ENCODE measurements at regions not wholly inside any gene's neighbourhood (a gene's known extent, or its start where the extent isn't known, plus 50 kb on each side); places are given as distances from the start of the nearest gene placed in this dataset.
"Not testable (repeated sequence)": the region's sequence is repeated elsewhere in the genome, so short reads cannot be mapped to it uniquely, and the experiment has no call there.

GRCh38 chr2:17202628-17203027 is 315.6 kb downstream of the RAD51AP2 start:
- H3K4me3 ChIP-seq (replicated peaks in 1 of 2; ENCODE audit: low read depth in 1 of 2, low read length in 2 of 2); H4K20me1 ChIP-seq (ENCODE audit: insufficient read depth); ATAC-seq; H3K79me2 ChIP-seq (ENCODE audit: insufficient read depth, low read length); H2AFZ ChIP-seq (ENCODE audit: low read depth, low read length, poor library complexity, severe bottlenecking); H3K9ac ChIP-seq (ENCODE audit: low read length); BruUV-seq (replicated peaks); H3K9me2 ChIP-seq (ENCODE audit: insufficient read depth); RAD21 ChIA-PET (ENCODE audit: low non-redundant PET in 1 of 2, low total read pairs in 2 of 2, uncharacterized antibody in 2 of 2, unreplicated experiment in 2 of 2); intact Hi-C loops (cut with micrococcal nuclease); H3K4me1 ChIP-seq (ENCODE audit: control insufficient read depth in 1 of 2, insufficient read depth in 2 of 2, low read length in 2 of 2); H3K9me3 ChIP-seq (ENCODE audit: control insufficient read depth in 1 of 2, insufficient read depth in 1 of 2, low read depth in 1 of 2, low read length in 2 of 2); H3K4me2 ChIP-seq (ENCODE audit: low read length); CTCF ChIA-PET; DNase-seq (ENCODE audit: low read depth, low spot score); H3K36me3 ChIP-seq (ENCODE audit: control insufficient read depth in 1 of 2, insufficient read depth in 2 of 2, low read length in 2 of 2); H3K27ac ChIP-seq (ENCODE audit: low read depth, low read length); POLR2A ChIA-PET: not testable (repeated sequence)
- H3K27me3 ChIP-seq (ENCODE audit: insufficient read depth, low read length) = peaks cover 12% of the 10 kb centered on the region

DNA sequence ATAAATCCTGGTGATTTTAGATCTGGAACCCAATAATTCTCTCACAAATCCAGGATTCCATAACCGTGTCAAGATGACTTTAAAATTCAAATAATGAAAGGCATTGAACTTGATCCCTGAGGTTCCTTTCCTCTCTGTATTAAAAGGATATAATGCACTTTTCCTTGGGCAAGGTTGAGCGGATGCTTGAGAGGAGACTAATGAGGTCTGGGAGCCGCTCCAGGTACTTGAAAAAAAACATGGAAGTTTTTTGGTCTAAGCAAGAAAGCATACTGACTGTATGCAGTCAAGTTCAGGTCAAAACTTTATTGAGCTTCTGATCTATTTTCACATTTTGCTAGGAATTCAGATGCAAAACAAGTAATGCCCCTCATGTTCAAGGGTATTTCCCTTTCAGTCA is 318.5 kb downstream of the RAD51AP2 start:
- ATAC-seq (no peak), DNase-seq (ENCODE audit: low read depth, low spot score) (no peak)
- H3K36me3 ChIP-seq (ENCODE audit: control insufficient read depth in 1 of 2, insufficient read depth in 2 of 2, low read length in 2 of 2) = no peaks in the 10 kb centered on the region
- H4K20me1 ChIP-seq (ENCODE audit: insufficient read depth) = no peaks in the 10 kb centered on the region
- H3K9me2 ChIP-seq (ENCODE audit: insufficient read depth) = no peaks in the 10 kb centered on the region
- CTCF ChIA-PET = no interaction called here
- no peak overlapping the region for H3K27ac ChIP-seq (ENCODE audit: low read depth, low read length)
- no peak overlapping the region for H3K9ac ChIP-seq (ENCODE audit: low read length)
- no peaks in the 10 kb centered on the region for H3K4me1 ChIP-seq (ENCODE audit: control insufficient read depth in 1 of 2, insufficient read depth in 2 of 2, low read length in 2 of 2)
- H2AFZ ChIP-seq (ENCODE audit: low read depth, low read length, poor library complexity, severe bottlenecking) = no peak overlapping the region
- no peak overlapping the region for H3K4me2 ChIP-seq (ENCODE audit: low read length)
- intact Hi-C loops (cut with micrococcal nuclease) = no loop called here
- TF ChIP-seq ZBTB33 (IDR thresholded peaks at IDR 0.05; ENCODE audit: extremely low read depth, insufficient replicate concordance, low read length) (no peak), RAD21 (IDR thresholded peaks at IDR 0.05; ENCODE audit: low read depth) (no peak), SIN3A (IDR thresholded peaks at IDR 0.05; ENCODE audit: low read depth) (no peak), TCF7L2 (IDR thresholded peaks at IDR 0.05; ENCODE audit: borderline replicate concordance, extremely low read depth, insufficient read depth, insufficient read length) (no peak), ZFX (IDR thresholded peaks at IDR 0.05) (no peak), ATF3 (IDR thresholded peaks at IDR 0.05) (no peak), EZH2 (IDR thresholded peaks at IDR 0.05) (no peak), ELF1 (IDR thresholded peaks at IDR 0.05; ENCODE audit: borderline replicate concordance, low read depth) (no peak), EGR1 (IDR thresholded peaks at IDR 0.05; ENCODE audit: low read depth) (no peak), CBX3 (IDR thresholded peaks at IDR 0.05; ENCODE audit: low read depth) (no peak), POLR2AphosphoS5 (IDR thresholded peaks at IDR 0.05; ENCODE audit: low read depth, low read length) (no peak), ZNF274 (IDR thresholded peaks at IDR 0.05; ENCODE audit: low read depth, low read length) (no peak), EZH2phosphoT487 (IDR thresholded peaks at IDR 0.05; ENCODE audit: borderline replicate concordance) (no peak), SP1 (IDR thresholded peaks at IDR 0.05; ENCODE audit: low read depth) (no peak), YY1 (IDR thresholded peaks at IDR 0.05; ENCODE audit: extremely low read depth, insufficient replicate concordance, low read depth, low read length) (no peak)
- TF ChIP-seq, protein P1, sequence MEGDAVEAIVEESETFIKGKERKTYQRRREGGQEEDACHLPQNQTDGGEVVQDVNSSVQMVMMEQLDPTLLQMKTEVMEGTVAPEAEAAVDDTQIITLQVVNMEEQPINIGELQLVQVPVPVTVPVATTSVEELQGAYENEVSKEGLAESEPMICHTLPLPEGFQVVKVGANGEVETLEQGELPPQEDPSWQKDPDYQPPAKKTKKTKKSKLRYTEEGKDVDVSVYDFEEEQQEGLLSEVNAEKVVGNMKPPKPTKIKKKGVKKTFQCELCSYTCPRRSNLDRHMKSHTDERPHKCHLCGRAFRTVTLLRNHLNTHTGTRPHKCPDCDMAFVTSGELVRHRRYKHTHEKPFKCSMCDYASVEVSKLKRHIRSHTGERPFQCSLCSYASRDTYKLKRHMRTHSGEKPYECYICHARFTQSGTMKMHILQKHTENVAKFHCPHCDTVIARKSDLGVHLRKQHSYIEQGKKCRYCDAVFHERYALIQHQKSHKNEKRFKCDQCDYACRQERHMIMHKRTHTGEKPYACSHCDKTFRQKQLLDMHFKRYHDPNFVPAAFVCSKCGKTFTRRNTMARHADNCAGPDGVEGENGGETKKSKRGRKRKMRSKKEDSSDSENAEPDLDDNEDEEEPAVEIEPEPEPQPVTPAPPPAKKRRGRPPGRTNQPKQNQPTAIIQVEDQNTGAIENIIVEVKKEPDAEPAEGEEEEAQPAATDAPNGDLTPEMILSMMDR (IDR thresholded peaks at IDR 0.05 in 2 of 3, conservative IDR thresholded peaks at IDR 0.05 in 1 of 3; ENCODE audit: borderline replicate concordance in 1 of 3, insufficient read depth in 1 of 3, low read depth in 2 of 3, low read length in 2 of 3) = no peak
- TF ChIP-seq, protein P2, sequence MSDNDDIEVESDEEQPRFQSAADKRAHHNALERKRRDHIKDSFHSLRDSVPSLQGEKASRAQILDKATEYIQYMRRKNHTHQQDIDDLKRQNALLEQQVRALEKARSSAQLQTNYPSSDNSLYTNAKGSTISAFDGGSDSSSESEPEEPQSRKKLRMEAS (IDR thresholded peaks at IDR 0.05) = no peak
- RAD21 ChIA-PET (ENCODE audit: low non-redundant PET in 1 of 2, low total read pairs in 2 of 2, uncharacterized antibody in 2 of 2, unreplicated experiment in 2 of 2) = no interaction called here
- no peaks in the 10 kb centered on the region for H3K79me2 ChIP-seq (ENCODE audit: insufficient read depth, low read length)
- POLR2A ChIA-PET = no interaction called here
- no peak overlapping the region for H3K4me3 ChIP-seq (replicated peaks in 1 of 2; ENCODE audit: low read depth in 1 of 2, low read length in 2 of 2)
- no TSS peak for BruUV-seq (replicated peaks)
- no peaks in the 10 kb centered on the region for H3K9me3 ChIP-seq (ENCODE audit: control insufficient read depth in 1 of 2, insufficient read depth in 1 of 2, low read depth in 1 of 2, low read length in 2 of 2)
- peaks cover 28% of the 10 kb centered on the region for H3K27me3 ChIP-seq (ENCODE audit: insufficient read depth, low read length)

Data from HCT116 (cell line).